Type B pancreatic cell (in vitro differentiated cells): ENCODE measurements at regions not wholly inside any gene's neighbourhood (a gene's known extent, or its start where the extent isn't known, plus 50 kb on each side); places are given as distances from the start of the nearest gene placed in this dataset.

ENCODE experiments used
- DNase-seq: peaks from one replicate; pipeline ENCODE4 v3.0.0; 2021; ENCODE audit warnings: mixed read lengths; ENCODE audit not compliant: unreplicated experiment; ENCODE audit errors: extremely low spot score
- H3K27ac Mint-ChIP-seq: 2 replicates; pipeline ENCODE4 v1.8.0; 2021; ENCODE audit warnings: mild to moderate bottlenecking, mixed read lengths
- H3K27me3 Mint-ChIP-seq: 2 replicates; pipeline ENCODE4 v1.8.0; 2021; ENCODE audit warnings: mixed read lengths
- H3K36me3 Mint-ChIP-seq: 2 replicates; pipeline ENCODE4 v1.8.0; 2021; ENCODE audit warnings: mixed read lengths
- H3K4me1 Mint-ChIP-seq: one replicate; pipeline ENCODE4 v1.8.0; 2021; ENCODE audit warnings: mixed read lengths; ENCODE audit not compliant: unreplicated experiment
- H3K4me3 Mint-ChIP-seq: 2 replicates; pipeline ENCODE4 v1.8.0; 2021; ENCODE audit warnings: mild to moderate bottlenecking, mixed read lengths
- H3K9me3 Mint-ChIP-seq: 2 replicates; pipeline ENCODE4 v1.8.0; 2021; ENCODE audit warnings: mixed read lengths
- CTCF ChIP-seq: fragments of 200-600 bp; sonication (generic); conservative IDR thresholded peaks from 2 replicates; pipeline ENCODE4 v1.5.0; 2021; ENCODE audit warnings: antibody characterized with exemption, mild to moderate bottlenecking

DNA sequence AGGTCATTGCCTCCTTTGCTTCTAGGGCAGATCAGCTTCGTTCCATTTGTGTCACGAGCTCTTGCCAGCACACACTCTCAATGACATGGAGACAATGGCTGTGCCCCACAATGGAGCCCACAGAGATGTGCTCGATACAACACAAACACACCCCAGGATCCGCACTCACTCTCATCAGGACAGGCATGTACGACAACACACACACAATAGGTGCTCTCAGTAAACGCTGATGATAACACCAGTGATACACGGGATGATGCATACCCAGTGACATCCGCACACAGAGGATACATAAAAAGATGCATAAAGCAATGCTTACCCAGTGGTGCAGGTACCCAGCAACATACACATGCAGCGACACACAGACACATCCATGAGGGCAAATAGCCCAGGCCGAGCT is 61.2 kb upstream of the LBX1 start:
- no peak for TF ChIP-seq CTCF

DNA sequence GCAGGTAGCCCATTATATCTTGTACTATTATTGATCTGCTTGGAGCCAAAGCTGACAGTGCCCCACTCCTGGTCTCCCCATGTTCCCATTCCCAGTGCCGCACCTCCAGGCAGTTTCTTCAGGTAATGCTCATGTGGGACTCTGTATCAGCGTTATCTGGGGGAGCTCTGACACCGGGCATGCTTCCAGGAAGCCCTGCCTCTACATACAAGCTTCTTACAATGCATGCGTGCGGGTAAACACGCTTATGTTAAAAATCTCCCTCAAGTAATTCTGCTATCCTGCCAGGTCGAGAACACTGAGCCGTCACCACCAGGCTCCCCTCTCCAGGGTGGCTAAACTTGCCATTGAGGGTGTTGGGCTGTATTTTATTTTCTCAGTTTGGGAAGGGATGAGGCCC is 61.6 kb upstream of the LBX1 start:
- peak overlapping the region; percentile 48 for H3K4me3 Mint-ChIP-seq
- no peaks in the 10 kb centered on the region for H3K36me3 Mint-ChIP-seq
- H3K27me3 Mint-ChIP-seq: peaks cover 81% of the 10 kb centered on the region
- H3K9me3 Mint-ChIP-seq: no peaks in the 10 kb centered on the region
- no peak for TF ChIP-seq CTCF
- H3K27ac Mint-ChIP-seq: no peak overlapping the region
- DNase-seq: no peak
- peaks cover 20% of the 10 kb centered on the region for H3K4me1 Mint-ChIP-seq

More for the DNA sequence above, 61.2 kb upstream of the LBX1 start:
- Mint-ChIP-seq H3K4me3 (peak overlapping the region; percentile 48), H3K27ac (no peak overlapping the region), H3K27me3 (peaks cover 81% of the 10 kb centered on the region), H3K36me3 (no peaks in the 10 kb centered on the region), H3K4me1 (peaks cover 22% of the 10 kb centered on the region), H3K9me3 (no peaks in the 10 kb centered on the region)
- DNase-seq: no peak

DNA sequence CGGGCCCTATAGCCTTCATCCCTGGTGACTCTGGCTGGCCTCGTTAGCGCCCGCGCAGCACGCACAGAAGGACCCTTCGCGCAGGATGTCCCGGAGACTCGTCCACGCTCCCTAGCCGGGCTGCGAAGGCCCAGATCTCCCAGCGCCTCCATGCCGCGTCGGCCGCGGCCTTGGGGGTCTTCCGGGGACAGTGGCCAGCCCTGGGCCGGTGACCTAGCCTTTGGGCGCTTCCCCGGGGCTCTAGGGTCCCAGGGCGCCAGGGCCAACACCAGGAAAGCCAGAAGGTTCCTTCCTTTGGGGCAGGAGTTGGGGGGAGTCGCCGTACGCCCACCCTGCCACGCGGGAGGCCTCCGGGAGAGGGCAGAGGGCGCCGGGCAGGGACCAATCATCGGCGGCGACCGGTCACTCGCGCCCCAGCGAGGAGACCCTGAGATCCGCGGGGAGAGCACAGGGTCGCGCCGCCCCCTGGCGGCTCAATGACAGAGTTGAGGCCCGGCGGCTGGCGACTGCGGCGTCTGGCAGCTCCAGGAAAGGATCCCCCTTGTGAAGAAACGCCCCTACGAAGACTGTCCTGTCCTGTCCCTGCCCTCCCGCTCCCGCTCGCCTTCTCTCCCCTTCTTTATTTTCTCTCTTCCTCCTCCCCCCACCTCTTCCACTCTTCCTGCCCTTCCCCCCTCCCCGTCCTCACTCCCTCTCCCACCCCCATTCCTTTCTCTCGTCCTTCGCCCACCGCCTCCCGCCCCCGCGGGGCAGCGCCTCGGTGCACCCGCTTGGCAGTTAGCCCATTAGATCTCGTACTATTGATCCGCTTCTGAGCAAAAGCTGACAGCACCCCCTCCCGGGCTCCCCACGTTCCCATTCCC is 62.3 kb upstream of the LBX1 start:
- Mint-ChIP-seq H3K4me1 (peaks cover 16% of the 10 kb centered on the region), H3K36me3 (no peaks in the 10 kb centered on the region), H3K27ac (no peak overlapping the region), H3K27me3 (peaks cover 82% of the 10 kb centered on the region), H3K4me3 (peak overlapping the region; percentile 88), H3K9me3 (no peaks in the 10 kb centered on the region)
- no peak for DNase-seq
- TF ChIP-seq CTCF: peak; percentile 90

GRCh38 chr10:101292194-101293006 is 61.6 kb upstream of the BTRC start:
- Mint-ChIP-seq H3K4me1 (peaks cover 15% of the 10 kb centered on the region), H3K27me3 (peaks cover 81% of the 10 kb centered on the region), H3K9me3 (no peaks in the 10 kb centered on the region), H3K36me3 (no peaks in the 10 kb centered on the region), H3K4me3 (peak overlapping the region; percentile 88), H3K27ac (no peak overlapping the region)
- DNase-seq: no peak
- no peak for TF ChIP-seq CTCF

GRCh38 chr10:101293007-101293723 is 60.8 kb upstream of the BTRC start:
- TF ChIP-seq CTCF: no peak
- Mint-ChIP-seq H3K27me3 (peaks cover 83% of the 10 kb centered on the region), H3K36me3 (no peaks in the 10 kb centered on the region), H3K9me3 (no peaks in the 10 kb centered on the region), H3K4me3 (peak overlapping the region; percentile 87), H3K4me1 (peaks cover 20% of the 10 kb centered on the region), H3K27ac (no peak overlapping the region)
- no peak for DNase-seq
